PC-3 (cell line): ENCODE measurements at regions not wholly inside any gene's neighbourhood (a gene's known extent, or its start where the extent isn't known, plus 50 kb on each side); places are given as distances from the start of the nearest gene placed in this dataset.

Source experiments
- ATAC-seq: fragments of 200-7000 bp; cut with Tn5 transposase; 2 replicates; pipeline ENCODE4 v1.9.1; 2020; ENCODE audit warnings: mild to moderate bottlenecking, moderate library complexity
- BruUV-seq: library from RNA; stranded (reverse); fragments of 400-500 nt; replicated peaks from 2 replicates; lab custom pipeline; 2021; lab: Mats Ljungman, UMichigan
- CTCF ChIA-PET: fragments of 300-600 bp; sonication (Branson Sonifier 250); formaldehyde crosslinking; loops from one replicate; lab custom pipeline; 2022; ENCODE audit warnings: antibody characterized with exemption; lab: Charles Lee
- POLR2A ChIA-PET: fragments of 300-600 bp; sonication (Branson Sonifier 250); formaldehyde crosslinking; loops from one replicate; lab custom pipeline; 2022; ENCODE audit warnings: antibody characterized with exemption; ENCODE audit not compliant: unreplicated experiment; lab: Charles Lee
- DNase-seq: peaks from one replicate; pipeline ENCODE4 v3.0.0-alpha.2; 2015
- H2AFZ ChIP-seq: fragments of 300-600 bp; sonication (generic); 2 replicates; pipeline ENCODE4 v1.6.0; 2016; ENCODE audit warnings: antibody characterized with exemption, low read length
- H3F3A ChIP-seq: fragments of 300-600 bp; sonication (generic); one replicate; pipeline ENCODE4 v1.6.0; 2017; ENCODE audit warnings: antibody characterized with exemption, low read length, control low read depth, mild to moderate bottlenecking; ENCODE audit not compliant: unreplicated experiment
- H3K27ac ChIP-seq: fragments of 300-600 bp; sonication (generic); 2 replicates; pipeline ENCODE4 v1.5.1; 2016; ENCODE audit warnings: mild to moderate bottlenecking, low read length
- H3K27me3 ChIP-seq: fragments of 300-600 bp; sonication (generic); 2 replicates; pipeline ENCODE4 v1.6.1; 2016; ENCODE audit warnings: low read length, mixed read lengths
- H3K36me3 ChIP-seq: fragments of 300-600 bp; sonication (generic); 2 replicates; pipeline ENCODE4 v1.6.1; 2016; ENCODE audit warnings: low read depth, mixed run types, low read length, mixed read lengths
- H3K4me1 ChIP-seq: fragments of 300-600 bp; sonication (generic); 2 replicates; pipeline ENCODE4 v1.5.1; 2016; ENCODE audit warnings: low read length; ENCODE audit not compliant: insufficient read depth
- H3K4me2 ChIP-seq: fragments of 300-600 bp; sonication (generic); 2 replicates; pipeline ENCODE4 v1.6.0; 2016; ENCODE audit warnings: low read length
- H3K4me3 ChIP-seq: fragments of 300-600 bp; sonication (generic); 2 replicates; pipeline ENCODE4 v1.5.1; 2016; ENCODE audit warnings: mild to moderate bottlenecking, low read length, mixed read lengths
- H3K79me2 ChIP-seq: fragments of 300-600 bp; sonication (generic); 2 replicates; pipeline ENCODE4 v1.6.1; 2017; ENCODE audit warnings: low read length, mixed read lengths
- H3K9ac ChIP-seq: fragments of 300-600 bp; sonication (generic); 2 replicates; pipeline ENCODE4 v1.6.0; 2016; ENCODE audit warnings: mild to moderate bottlenecking, low read length
- H3K9me2 ChIP-seq: fragments of 300-600 bp; sonication (generic); replicated peaks from 2 replicates; pipeline ENCODE4 v1.6.1; 2016; ENCODE audit warnings: mixed run types, low read length, mixed read lengths
- H3K9me3 ChIP-seq: fragments of 300-600 bp; sonication (generic); 2 replicates; pipeline ENCODE4 v1.6.1; 2016; ENCODE audit warnings: low read length, mixed read lengths
- H4K20me1 ChIP-seq: fragments of 300-600 bp; sonication (generic); 2 replicates; pipeline ENCODE4 v1.6.1; 2016; ENCODE audit warnings: low read length, mixed read lengths
- EZH2 ChIP-seq: fragments of 300-600 bp; sonication (generic); IDR thresholded peaks from one replicate; pipeline ENCODE4 v1.6.1; 2017; ENCODE audit warnings: antibody characterized with exemption, mild to moderate bottlenecking, low read length; ENCODE audit not compliant: unreplicated experiment
- EZH2phosphoT487 ChIP-seq: fragments of 300-600 bp; sonication (generic); IDR thresholded peaks from 2 replicates; pipeline ENCODE4 v1.6.1; 2018; ENCODE audit warnings: mild to moderate bottlenecking, antibody characterized with exemption, low read length, borderline replicate concordance
- intact Hi-C: fragments of 100-400 bp; cut with micrococcal nuclease; formaldehyde crosslinking; loops from 2 replicates; pipeline ENCODE4 v1.9.0; 2023
- TF ChIP-seq, protein P1 (sequence below): fragments of 300-600 bp; sonication (generic); conservative IDR thresholded peaks from 2 replicates; pipeline ENCODE4 v1.5.1; 2017; ENCODE audit warnings: antibody characterized with exemption, low read depth, mild to moderate bottlenecking, low read length

GRCh38 chr11:24005202-24005876, 491.5 kb upstream of the LUZP2 start:
- Histone ChIP-seq H4K20me1 (no peaks in the 10 kb centered on the region), H3K27me3 (no peaks in the 10 kb centered on the region), H3K4me1 (no peaks in the 10 kb centered on the region), H3K9me3 (no peaks in the 10 kb centered on the region), H3F3A (no peaks in the 10 kb centered on the region), H3K4me2 (no peak overlapping the region), H3K36me3 (no peaks in the 10 kb centered on the region), H3K9ac (no peak overlapping the region), H3K4me3 (no peak overlapping the region), H3K27ac (no peak overlapping the region), H3K79me2 (no peaks in the 10 kb centered on the region), H3K9me2 (no peaks in the 10 kb centered on the region), H2AFZ (no peak overlapping the region)
- no peak for ATAC-seq
- TF ChIP-seq EZH2phosphoT487 (no peak), EZH2 (no peak)
- TF ChIP-seq, protein P1, sequence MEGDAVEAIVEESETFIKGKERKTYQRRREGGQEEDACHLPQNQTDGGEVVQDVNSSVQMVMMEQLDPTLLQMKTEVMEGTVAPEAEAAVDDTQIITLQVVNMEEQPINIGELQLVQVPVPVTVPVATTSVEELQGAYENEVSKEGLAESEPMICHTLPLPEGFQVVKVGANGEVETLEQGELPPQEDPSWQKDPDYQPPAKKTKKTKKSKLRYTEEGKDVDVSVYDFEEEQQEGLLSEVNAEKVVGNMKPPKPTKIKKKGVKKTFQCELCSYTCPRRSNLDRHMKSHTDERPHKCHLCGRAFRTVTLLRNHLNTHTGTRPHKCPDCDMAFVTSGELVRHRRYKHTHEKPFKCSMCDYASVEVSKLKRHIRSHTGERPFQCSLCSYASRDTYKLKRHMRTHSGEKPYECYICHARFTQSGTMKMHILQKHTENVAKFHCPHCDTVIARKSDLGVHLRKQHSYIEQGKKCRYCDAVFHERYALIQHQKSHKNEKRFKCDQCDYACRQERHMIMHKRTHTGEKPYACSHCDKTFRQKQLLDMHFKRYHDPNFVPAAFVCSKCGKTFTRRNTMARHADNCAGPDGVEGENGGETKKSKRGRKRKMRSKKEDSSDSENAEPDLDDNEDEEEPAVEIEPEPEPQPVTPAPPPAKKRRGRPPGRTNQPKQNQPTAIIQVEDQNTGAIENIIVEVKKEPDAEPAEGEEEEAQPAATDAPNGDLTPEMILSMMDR = no peak
- intact Hi-C loops = no loop called here
- CTCF ChIA-PET = no interaction called here
- POLR2A ChIA-PET = no interaction called here
- no TSS peak for BruUV-seq
- no peak for DNase-seq

GRCh38 chr11:24043842-24044241, 453.0 kb upstream of the LUZP2 start:
- no peaks in the 10 kb centered on the region for H3K36me3 ChIP-seq
- DNase-seq (no peak), ATAC-seq (no peak)
- intact Hi-C loops = no loop called here
- no peaks in the 10 kb centered on the region for H3K4me1 ChIP-seq
- CTCF ChIA-PET = no interaction called here
- 0 out of 2 replicates have a peak, but pooled peaks cover 7% of the 10 kb centered on the region for H3K9me3 ChIP-seq
- H3F3A ChIP-seq = no peaks in the 10 kb centered on the region
- no peak overlapping the region for H2AFZ ChIP-seq
- H3K79me2 ChIP-seq = no peaks in the 10 kb centered on the region
- TF ChIP-seq, protein P1 = no peak
- TF ChIP-seq EZH2phosphoT487 (no peak), EZH2 (no peak)
- no peak overlapping the region for H3K27ac ChIP-seq
- no peak overlapping the region for H3K4me2 ChIP-seq
- POLR2A ChIA-PET = no interaction called here
- no peaks in the 10 kb centered on the region for H4K20me1 ChIP-seq
- H3K9ac ChIP-seq = no peak overlapping the region
- BruUV-seq = no TSS peak
- no peaks in the 10 kb centered on the region for H3K9me2 ChIP-seq
- H3K4me3 ChIP-seq = no peak overlapping the region
- no peaks in the 10 kb centered on the region for H3K27me3 ChIP-seq

GRCh38 chr11:24046731-24047130, 450.1 kb upstream of the LUZP2 start:
- ATAC-seq (no peak), DNase-seq (no peak)
- TF ChIP-seq EZH2phosphoT487 (no peak), EZH2 (no peak)
- TF ChIP-seq, protein P1 = no peak
- no peaks in the 10 kb centered on the region for H3F3A ChIP-seq
- 0 out of 2 replicates have a peak, but pooled peaks cover 7% of the 10 kb centered on the region for H3K9me3 ChIP-seq
- H2AFZ ChIP-seq = no peak overlapping the region
- H3K9ac ChIP-seq = no peak overlapping the region
- POLR2A ChIA-PET = no interaction called here
- H3K4me2 ChIP-seq = no peak overlapping the region
- no peaks in the 10 kb centered on the region for H3K9me2 ChIP-seq
- H4K20me1 ChIP-seq = no peaks in the 10 kb centered on the region
- CTCF ChIA-PET = no interaction called here
- no peaks in the 10 kb centered on the region for H3K4me1 ChIP-seq
- no peaks in the 10 kb centered on the region for H3K79me2 ChIP-seq
- no peaks in the 10 kb centered on the region for H3K36me3 ChIP-seq
- H3K27ac ChIP-seq = no peak overlapping the region
- intact Hi-C loops = no loop called here
- H3K4me3 ChIP-seq = no peak overlapping the region
- BruUV-seq = no TSS peak
- no peaks in the 10 kb centered on the region for H3K27me3 ChIP-seq
